Osteocyte (in vitro differentiated cells): ENCODE measurements at regions not wholly inside any gene's neighbourhood (a gene's known extent, or its start where the extent isn't known, plus 50 kb on each side); places are given as distances from the start of the nearest gene placed in this dataset.

ENCODE experiments used
- DNase-seq: peaks from one replicate; pipeline ENCODE4 v3.0.0; 2021; ENCODE audit warnings: mixed read lengths; ENCODE audit not compliant: unreplicated experiment; ENCODE audit errors: extremely low spot score
- H3K27ac Mint-ChIP-seq: one replicate; pipeline ENCODE4 v1.8.0; 2021; ENCODE audit warnings: mild to moderate bottlenecking, mixed read lengths; ENCODE audit not compliant: unreplicated experiment
- H3K27me3 Mint-ChIP-seq: one replicate; pipeline ENCODE4 v1.8.0; 2021; ENCODE audit warnings: mixed read lengths; ENCODE audit not compliant: unreplicated experiment
- H3K36me3 Mint-ChIP-seq: one replicate; pipeline ENCODE4 v1.8.0; 2021; ENCODE audit warnings: mixed read lengths; ENCODE audit not compliant: unreplicated experiment
- H3K4me1 Mint-ChIP-seq: one replicate; pipeline ENCODE4 v1.8.0; 2021; ENCODE audit warnings: mixed read lengths; ENCODE audit not compliant: unreplicated experiment
- H3K4me3 Mint-ChIP-seq: one replicate; pipeline ENCODE4 v1.8.0; 2021; ENCODE audit warnings: mild to moderate bottlenecking, moderate library complexity, mixed read lengths; ENCODE audit not compliant: unreplicated experiment
- H3K9me3 Mint-ChIP-seq: one replicate; pipeline ENCODE4 v1.8.0; 2021; ENCODE audit warnings: mixed read lengths; ENCODE audit not compliant: unreplicated experiment
- CTCF ChIP-seq: fragments of 200-600 bp; sonication (generic); IDR thresholded peaks from 2 replicates; pipeline ENCODE4 v1.5.0; 2021; ENCODE audit warnings: antibody characterized with exemption, mild to moderate bottlenecking, moderate library complexity

- Mint-ChIP-seq H3K27ac (no peak overlapping the region), H3K36me3 (no peaks in the 10 kb centered on the region), H3K27me3 (peaks cover 21% of the 10 kb centered on the region), H3K9me3 (no peaks in the 10 kb centered on the region), H3K4me1 (no peaks in the 10 kb centered on the region), H3K4me3 (no peak overlapping the region)
- DNase-seq: no peak
- TF ChIP-seq CTCF: no peak
Observed at GRCh38 chr2:47640356-47640755, 69.6 kb upstream of the KCNK12 start.

- no peaks in the 10 kb centered on the region for H3K9me3 Mint-ChIP-seq
- no peak overlapping the region for H3K27ac Mint-ChIP-seq
- no peaks in the 10 kb centered on the region for H3K4me1 Mint-ChIP-seq
- H3K36me3 Mint-ChIP-seq: no peaks in the 10 kb centered on the region
- no peak overlapping the region for H3K4me3 Mint-ChIP-seq
- DNase-seq: no peak
- peaks cover 21% of the 10 kb centered on the region for H3K27me3 Mint-ChIP-seq
- no peak for TF ChIP-seq CTCF
Observed at GRCh38 chr2:47639467-47639866, 68.7 kb upstream of the KCNK12 start.

GRCh38 chr2:47638430-47638829 lies 67.6 kb upstream of the KCNK12 start:
- TF ChIP-seq CTCF: no peak
- H3K36me3 Mint-ChIP-seq: no peaks in the 10 kb centered on the region
- H3K27ac Mint-ChIP-seq: no peak overlapping the region
- H3K9me3 Mint-ChIP-seq: no peaks in the 10 kb centered on the region
- H3K4me1 Mint-ChIP-seq: no peaks in the 10 kb centered on the region
- peaks cover 21% of the 10 kb centered on the region for H3K27me3 Mint-ChIP-seq
- no peak for DNase-seq
- H3K4me3 Mint-ChIP-seq: no peak overlapping the region

- Mint-ChIP-seq H3K27ac (no peak overlapping the region), H3K4me1 (peaks cover 9% of the 10 kb centered on the region), H3K4me3 (no peak overlapping the region), H3K27me3 (peaks cover 11% of the 10 kb centered on the region), H3K9me3 (no peaks in the 10 kb centered on the region), H3K36me3 (no peaks in the 10 kb centered on the region)
- no peak for DNase-seq
- TF ChIP-seq CTCF: no peak
Observed at GRCh38 chr2:47636596-47637264, 65.9 kb upstream of the KCNK12 start.

GRCh38 chr2:47636176-47636575 lies 65.4 kb upstream of the KCNK12 start:
- Mint-ChIP-seq H3K4me1 (peaks cover 14% of the 10 kb centered on the region), H3K4me3 (no peak overlapping the region), H3K36me3 (no peaks in the 10 kb centered on the region), H3K9me3 (no peaks in the 10 kb centered on the region), H3K27ac (no peak overlapping the region), H3K27me3 (peaks cover 7% of the 10 kb centered on the region)
- DNase-seq: no peak
- TF ChIP-seq CTCF: no peak
